HFFc6 (cell line): ENCODE measurements at regions not wholly inside any gene's neighbourhood (a gene's known extent, or its start where the extent isn't known, plus 50 kb on each side); places are given as distances from the start of the nearest gene placed in this dataset.

Experiments used
- DNase-seq: peaks from one replicate; pipeline ENCODE4 v3.0.0-alpha.2; 2018
- H3K27ac Mint-ChIP-seq: 2 replicates; pipeline ENCODE4 v1.8.0; 2020; ENCODE audit warnings: mild to moderate bottlenecking, mixed read lengths
- H3K27me3 Mint-ChIP-seq: 2 replicates; pipeline ENCODE4 v1.8.0; 2021; ENCODE audit warnings: mild to moderate bottlenecking, moderate library complexity, mixed read lengths; ENCODE audit not compliant: insufficient read depth
- H3K36me3 Mint-ChIP-seq: 2 replicates; pipeline ENCODE4 v1.8.0; 2021; ENCODE audit warnings: low read depth, mixed read lengths
- H3K4me1 Mint-ChIP-seq: 2 replicates; pipeline ENCODE4 v1.8.0; 2020; ENCODE audit warnings: low read depth, mixed read lengths
- H3K4me3 Mint-ChIP-seq: 2 replicates; pipeline ENCODE4 v1.8.0; 2020; ENCODE audit warnings: mild to moderate bottlenecking, moderate library complexity, mixed read lengths
- H3K9me3 Mint-ChIP-seq: 2 replicates; pipeline ENCODE4 v1.8.0; 2020; ENCODE audit warnings: mild to moderate bottlenecking, mixed read lengths
- TF ChIP-seq, protein P1 (sequence below): fragments of 200-600 bp; sonication (generic); IDR thresholded peaks from 2 replicates; pipeline ENCODE4 v1.5.0; 2021; ENCODE audit warnings: antibody characterized with exemption, mild to moderate bottlenecking

DNA sequence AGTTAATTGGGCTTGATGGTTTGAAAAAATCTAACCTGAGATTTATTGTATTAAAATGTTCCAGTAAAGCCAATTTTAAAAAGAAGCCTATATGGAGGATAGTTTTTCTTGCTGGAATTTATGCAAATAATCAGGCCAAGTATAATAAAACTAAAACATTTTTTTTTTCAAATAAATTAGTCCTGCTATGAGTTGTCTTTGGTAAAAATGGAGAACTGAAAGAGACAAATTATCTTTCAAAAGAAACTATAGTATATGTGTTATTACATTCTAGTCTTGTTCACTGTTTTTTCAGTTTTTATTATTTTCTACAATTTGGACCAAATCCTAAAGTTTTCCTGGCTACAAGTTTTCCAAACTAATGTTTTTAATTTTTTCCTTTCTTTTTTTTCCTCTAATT is 468.9 kb downstream of the UQCRFS1 start:
- no peak for DNase-seq
- H3K27me3 Mint-ChIP-seq: no peaks in the 10 kb centered on the region; the same call in none of the 2 replicates
- H3K9me3 Mint-ChIP-seq: no peaks in the 10 kb centered on the region
- H3K36me3 Mint-ChIP-seq: no peaks in the 10 kb centered on the region
- no peak overlapping the region for H3K4me3 Mint-ChIP-seq
- no peaks in the 10 kb centered on the region for H3K4me1 Mint-ChIP-seq
- H3K27ac Mint-ChIP-seq: no peak overlapping the region
- TF ChIP-seq, protein P1, sequence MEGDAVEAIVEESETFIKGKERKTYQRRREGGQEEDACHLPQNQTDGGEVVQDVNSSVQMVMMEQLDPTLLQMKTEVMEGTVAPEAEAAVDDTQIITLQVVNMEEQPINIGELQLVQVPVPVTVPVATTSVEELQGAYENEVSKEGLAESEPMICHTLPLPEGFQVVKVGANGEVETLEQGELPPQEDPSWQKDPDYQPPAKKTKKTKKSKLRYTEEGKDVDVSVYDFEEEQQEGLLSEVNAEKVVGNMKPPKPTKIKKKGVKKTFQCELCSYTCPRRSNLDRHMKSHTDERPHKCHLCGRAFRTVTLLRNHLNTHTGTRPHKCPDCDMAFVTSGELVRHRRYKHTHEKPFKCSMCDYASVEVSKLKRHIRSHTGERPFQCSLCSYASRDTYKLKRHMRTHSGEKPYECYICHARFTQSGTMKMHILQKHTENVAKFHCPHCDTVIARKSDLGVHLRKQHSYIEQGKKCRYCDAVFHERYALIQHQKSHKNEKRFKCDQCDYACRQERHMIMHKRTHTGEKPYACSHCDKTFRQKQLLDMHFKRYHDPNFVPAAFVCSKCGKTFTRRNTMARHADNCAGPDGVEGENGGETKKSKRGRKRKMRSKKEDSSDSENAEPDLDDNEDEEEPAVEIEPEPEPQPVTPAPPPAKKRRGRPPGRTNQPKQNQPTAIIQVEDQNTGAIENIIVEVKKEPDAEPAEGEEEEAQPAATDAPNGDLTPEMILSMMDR: no peak

DNA sequence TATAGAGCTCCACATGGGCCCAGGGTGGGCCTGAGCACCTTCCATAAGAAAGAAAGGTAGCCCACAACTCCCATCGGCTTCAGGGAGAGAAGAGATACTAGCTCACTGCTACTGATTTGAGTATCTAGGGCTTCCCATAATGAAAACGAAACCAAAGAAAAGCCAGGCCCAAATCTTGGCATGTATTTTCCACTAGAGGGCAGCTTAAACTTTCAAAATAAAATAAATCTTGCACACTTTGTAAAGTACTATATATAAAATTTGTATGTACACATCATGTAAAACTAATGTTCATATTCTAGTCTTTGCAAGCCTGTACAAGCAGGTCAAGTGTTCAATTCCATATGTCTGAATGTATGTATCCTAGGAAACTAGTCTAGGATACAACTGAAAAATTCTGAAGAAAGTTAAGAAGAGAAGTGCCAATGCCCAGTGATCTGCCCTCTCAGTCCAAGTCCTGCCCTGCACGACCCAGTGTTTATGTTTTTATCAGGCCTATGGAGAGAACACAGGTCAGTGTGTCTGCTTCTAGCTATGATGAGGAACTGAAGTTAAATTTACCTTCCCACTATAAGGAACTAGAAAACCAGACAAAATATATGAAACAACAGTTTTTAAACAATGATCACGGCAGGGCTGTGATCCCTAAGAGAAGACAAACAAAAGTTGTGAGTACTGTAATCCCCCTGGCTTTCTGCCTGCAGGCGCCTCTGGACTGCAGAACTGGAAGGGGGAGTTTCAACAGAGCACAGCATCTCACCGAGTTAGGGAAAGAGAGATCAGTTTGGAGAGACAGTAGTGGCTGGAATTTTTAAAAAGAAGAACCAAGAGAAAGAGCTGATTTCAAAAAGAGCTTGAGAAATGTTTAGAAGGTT is 475.7 kb downstream of the UQCRFS1 start:
- peaks cover 30% of the 10 kb centered on the region for H3K4me1 Mint-ChIP-seq
- H3K27me3 Mint-ChIP-seq: 0 out of 2 replicates have a peak, but pooled peaks cover 2% of the 10 kb centered on the region
- no peaks in the 10 kb centered on the region for H3K36me3 Mint-ChIP-seq
- TF ChIP-seq, protein P1: peak; percentile 86
- H3K9me3 Mint-ChIP-seq: no peaks in the 10 kb centered on the region
- DNase-seq: peak; percentile 55
- H3K4me3 Mint-ChIP-seq: peak overlapping the region; percentile 59
- H3K27ac Mint-ChIP-seq: peak overlapping the region; percentile 40

DNA sequence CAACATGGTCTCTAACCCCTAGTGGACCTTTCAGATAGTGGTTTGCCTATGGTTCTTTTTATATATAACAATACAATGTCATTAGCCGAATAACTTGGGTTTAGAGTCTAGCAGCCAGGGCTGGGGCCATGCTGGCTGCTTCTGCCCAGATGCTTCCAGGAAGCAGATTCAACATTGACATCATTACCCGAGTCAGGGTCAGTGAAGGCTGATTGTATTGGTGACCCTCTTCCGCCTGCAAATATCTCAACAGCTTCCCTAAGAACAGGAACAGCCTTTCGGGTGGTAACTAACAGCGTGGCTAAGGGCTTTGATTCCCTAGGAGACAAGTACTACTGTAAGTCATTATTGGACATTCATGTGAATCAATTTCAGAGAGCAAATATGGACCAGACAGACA is 476.4 kb downstream of the UQCRFS1 start:
- peaks cover 30% of the 10 kb centered on the region for H3K4me1 Mint-ChIP-seq
- TF ChIP-seq, protein P1: no peak
- DNase-seq: no peak
- H3K4me3 Mint-ChIP-seq: peak overlapping the region; percentile 59
- peak overlapping the region; percentile 40 for H3K27ac Mint-ChIP-seq
- H3K9me3 Mint-ChIP-seq: no peaks in the 10 kb centered on the region
- H3K27me3 Mint-ChIP-seq: peaks cover 2% of the 10 kb centered on the region; the same call in 1 of the 2 replicates
- no peaks in the 10 kb centered on the region for H3K36me3 Mint-ChIP-seq

DNA sequence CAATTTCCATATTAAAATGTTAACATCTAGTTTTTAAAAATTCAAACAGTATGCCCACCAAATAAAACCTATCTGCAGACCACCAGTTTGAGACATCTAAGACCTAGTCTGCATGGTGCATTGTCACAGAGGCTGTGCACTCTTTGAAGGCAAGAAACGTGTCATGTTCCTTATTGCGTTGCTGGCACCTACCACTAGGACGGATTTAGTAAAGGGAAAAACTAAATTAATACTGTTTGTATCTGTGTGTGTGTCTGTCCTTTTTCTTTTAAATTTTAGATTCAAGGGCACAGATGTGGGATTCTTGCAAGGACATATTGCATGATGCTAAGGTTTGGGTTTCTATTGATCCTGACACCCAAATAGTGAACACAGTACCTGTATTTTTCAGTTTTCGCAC is 481.4 kb downstream of the UQCRFS1 start:
- H3K27me3 Mint-ChIP-seq: peaks cover 10% of the 10 kb centered on the region
- H3K9me3 Mint-ChIP-seq: no peaks in the 10 kb centered on the region
- TF ChIP-seq, protein P1: peak; percentile 32
- no peak for DNase-seq
- H3K4me1 Mint-ChIP-seq: peaks cover 14% of the 10 kb centered on the region
- no peak overlapping the region for H3K27ac Mint-ChIP-seq
- H3K36me3 Mint-ChIP-seq: no peaks in the 10 kb centered on the region
- no peak overlapping the region for H3K4me3 Mint-ChIP-seq

DNA sequence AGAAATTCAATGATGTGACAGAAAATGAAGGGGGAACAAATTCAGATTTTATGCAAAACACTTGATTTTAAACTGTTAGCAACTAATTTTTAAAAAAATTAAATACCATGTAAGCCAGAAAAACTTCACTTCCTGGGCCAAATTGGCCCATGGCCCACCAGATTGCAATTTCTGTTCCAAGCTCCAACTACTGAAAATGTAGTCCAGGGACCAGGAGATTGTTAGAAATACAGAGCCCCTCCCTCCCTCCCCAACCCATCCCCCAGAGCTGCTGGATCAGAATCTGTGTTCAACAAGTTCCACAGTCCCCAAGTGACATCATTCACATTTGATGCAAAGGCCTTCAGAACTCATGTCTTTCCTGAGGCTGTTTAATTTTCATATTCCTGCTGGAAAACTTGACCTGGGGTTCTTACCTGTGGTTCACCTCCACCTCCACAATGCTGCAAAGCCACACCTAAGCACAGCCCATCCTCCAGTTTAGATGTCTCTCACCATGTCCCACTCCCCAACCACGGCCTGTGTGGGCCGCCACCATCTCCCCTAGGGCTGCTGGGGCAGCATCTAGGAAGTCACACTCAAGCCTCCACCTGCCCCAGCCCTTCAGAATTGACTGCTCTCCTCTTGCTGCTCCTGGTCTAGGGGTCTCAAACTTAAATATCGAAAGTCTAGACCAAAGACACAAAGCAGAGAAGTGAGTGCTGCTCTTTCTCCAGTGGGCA is 482.0 kb downstream of the UQCRFS1 start:
- no peaks in the 10 kb centered on the region for H3K9me3 Mint-ChIP-seq
- no peaks in the 10 kb centered on the region for H3K36me3 Mint-ChIP-seq

More for the DNA sequence above, 482.0 kb downstream of the UQCRFS1 start:
- H3K27ac Mint-ChIP-seq: no peak overlapping the region
- H3K27me3 Mint-ChIP-seq: peaks cover 13% of the 10 kb centered on the region
- H3K4me3 Mint-ChIP-seq: no peak overlapping the region
- TF ChIP-seq, protein P1: no peak
- peaks cover 8% of the 10 kb centered on the region for H3K4me1 Mint-ChIP-seq
- no peak for DNase-seq
